ENCODE measurements at regions not wholly inside any gene's neighbourhood (a gene's known extent, or its start where the extent isn't known, plus 50 kb on each side); places are given as distances from the start of the nearest gene placed in this dataset.
"Not testable (repeated sequence)": the region's sequence is repeated elsewhere in the genome, so short reads cannot be mapped to it uniquely, and the experiment has no call there.

DNA sequence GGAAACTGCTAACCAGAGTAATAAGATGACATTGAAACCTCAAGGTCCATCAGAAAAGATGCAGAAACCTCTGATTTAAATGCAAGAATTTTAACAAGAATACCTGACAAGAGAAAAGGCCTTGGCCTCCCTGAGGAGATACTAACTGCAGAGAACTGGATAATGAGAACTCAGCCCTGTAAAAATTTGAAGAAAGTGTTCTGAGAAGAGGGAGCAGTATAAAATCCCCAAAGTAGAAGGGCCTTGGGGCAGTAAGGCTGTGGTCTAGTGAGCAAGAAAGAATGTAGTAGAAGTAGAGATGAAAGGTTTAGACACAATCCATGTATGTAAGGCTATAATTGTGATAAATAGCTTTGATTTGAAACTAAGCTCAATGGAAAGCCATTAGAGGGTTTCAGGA lies 394.1 kb downstream of the ZBBX start:
- no peak for DNase-seq

DNA sequence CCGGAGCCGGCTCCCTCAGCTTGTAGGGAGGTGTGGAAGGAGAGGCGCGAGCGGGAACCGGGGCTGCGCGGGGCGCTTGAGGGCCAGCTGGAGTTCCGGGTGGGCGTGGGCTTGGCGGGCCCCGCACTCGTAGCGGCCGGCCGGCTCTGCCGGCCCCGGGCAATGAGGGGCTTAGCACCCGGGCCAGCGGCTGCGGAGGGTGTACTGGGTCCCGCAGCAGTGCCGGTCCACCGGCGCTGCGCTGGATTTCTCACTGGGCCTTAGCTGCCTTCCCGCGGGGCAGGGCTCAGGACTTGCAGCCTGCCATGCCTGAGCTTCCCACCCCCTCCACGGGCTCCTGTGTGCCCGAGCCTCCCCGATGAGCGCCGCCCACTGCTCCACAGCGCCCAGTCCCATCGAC lies 404.3 kb downstream of the ZBBX start:
- DNase-seq, result not testable (repeated sequence)

DNA sequence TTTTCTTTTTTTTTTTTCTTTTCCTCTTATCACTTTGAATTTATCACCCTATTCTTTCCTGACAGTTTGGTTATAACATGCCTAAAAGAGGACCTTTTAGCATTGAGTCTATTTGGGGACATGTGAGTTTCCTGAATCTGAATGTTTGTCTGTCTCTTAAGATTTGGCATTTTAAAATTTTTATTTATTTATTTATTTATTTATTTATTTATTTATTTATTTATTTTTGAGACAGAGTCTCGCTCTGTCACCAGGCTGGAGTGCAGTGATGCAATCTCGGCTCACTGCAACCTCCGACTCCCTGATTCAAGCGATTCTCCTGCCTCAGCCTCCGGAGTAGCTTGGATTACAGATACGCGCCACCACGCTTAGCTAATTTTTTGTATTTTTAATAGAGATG lies 412.4 kb downstream of the ZBBX start:
- DNase-seq, result not testable (repeated sequence)

DNA sequence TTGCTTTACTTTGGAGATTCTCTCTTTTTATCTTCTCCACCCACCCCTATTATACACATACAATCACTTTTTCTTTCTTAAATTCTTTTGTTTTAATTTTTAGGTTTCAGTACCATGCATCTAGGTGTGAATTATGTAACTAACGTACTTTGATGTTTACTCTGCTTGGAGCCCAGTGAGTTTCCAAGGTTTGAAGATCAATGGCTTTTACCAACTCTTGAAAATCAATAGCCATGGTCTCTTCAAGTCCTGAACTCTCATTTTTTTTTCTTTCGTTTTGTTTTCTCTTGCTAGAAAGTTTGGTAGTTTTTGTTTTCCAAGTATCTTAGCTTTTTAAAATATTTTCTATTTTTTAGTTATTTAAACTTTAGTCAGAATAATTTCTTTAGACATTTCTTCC lies 417.2 kb downstream of the ZBBX start:
- DNase-seq, result no peak

DNA sequence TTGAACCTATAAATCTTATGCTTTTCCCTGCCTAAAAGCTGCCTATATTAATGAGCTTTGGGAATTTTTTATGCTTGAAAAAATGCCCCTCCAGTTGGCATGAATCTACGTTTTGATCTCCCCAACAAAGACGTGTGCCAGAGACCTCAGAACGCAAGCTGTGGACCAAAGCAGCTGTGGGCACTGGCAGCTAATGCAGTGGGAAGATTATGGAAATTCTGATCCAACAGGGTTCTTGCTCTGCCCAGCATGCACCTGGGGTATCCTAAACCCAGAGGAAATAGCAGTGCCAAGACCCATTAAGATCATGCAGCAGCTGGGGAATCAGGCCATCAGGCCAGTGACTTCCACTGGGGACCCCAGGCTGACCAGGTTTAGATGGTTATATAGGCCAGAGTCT lies 423.0 kb downstream of the ZBBX start:
- no peak for DNase-seq

DNA sequence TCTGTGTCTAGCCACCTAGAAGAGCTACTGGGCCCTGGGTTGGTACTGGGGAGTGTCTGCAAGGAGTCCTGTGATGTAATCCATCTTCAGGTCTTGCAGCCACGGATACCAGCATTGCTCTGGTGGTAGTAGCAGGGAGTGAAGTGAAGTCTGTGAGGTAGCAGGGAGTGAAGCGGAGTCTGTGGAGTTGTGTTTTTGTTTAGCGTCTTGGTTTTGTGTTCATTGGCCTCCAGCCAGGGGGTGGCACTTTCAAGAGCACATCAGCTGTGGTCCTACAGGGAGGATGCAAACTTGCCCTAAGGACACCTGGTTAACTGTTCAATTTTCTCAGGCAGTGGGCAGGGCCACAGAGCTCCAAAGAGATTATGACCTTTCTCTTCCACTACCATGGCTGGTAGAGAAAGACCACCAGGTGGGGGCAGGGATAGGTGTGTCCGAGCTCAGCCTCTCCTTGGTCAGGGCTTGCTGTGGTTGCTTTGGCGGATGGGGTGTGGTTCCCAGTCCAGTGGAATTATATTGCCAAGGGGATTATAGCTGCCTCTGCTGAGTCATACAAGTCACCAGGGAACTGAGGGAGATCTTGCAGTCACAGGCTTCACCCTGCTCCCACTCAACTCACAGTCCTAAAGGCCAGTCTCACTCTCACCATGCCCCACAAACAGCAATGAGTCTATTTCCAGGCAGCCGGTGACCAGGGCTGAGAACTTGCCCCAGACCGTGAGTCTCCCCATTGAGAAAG lies 424.7 kb downstream of the ZBBX start:
- no peak for DNase-seq

DNA sequence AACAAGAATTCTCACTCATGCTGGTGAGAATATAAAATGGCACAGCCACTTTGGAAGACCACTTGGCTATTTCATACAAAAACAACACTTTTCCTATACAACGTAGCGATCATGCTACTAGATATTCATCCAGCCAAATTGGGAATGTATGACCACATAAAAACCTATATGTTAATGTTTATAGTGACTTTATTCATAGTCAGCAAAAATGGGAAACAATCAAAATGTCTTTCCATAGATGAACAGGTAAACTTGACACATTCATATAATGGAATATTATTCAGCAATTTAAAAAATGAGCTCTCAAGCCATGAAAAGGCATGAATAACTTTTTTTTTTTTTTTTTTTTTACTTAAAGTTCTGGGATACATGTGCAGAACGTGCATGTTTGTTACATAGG lies 445.2 kb downstream of the ZBBX start:
- DNase-seq, result no peak

DNA sequence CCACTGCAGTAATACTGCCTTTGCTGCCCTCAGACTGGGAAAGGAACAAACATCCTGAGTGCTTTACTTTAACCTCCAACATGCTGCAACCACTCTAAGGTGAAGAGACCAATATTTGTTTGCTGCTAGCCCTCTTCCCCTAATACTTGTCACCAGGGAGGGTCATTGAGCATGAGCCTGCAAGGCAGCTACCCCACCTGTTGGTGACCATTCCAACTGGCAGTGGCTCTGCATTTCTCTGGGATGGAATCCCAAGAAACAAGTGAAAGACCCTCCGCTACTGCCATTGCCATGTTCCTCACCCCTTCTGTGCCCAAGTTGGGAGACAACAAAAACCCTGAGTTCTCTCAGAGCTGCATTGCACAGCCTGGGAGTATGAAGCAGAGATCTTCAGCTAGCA lies 462.7 kb downstream of the ZBBX start:
- DNase-seq, result no peak

DNA sequence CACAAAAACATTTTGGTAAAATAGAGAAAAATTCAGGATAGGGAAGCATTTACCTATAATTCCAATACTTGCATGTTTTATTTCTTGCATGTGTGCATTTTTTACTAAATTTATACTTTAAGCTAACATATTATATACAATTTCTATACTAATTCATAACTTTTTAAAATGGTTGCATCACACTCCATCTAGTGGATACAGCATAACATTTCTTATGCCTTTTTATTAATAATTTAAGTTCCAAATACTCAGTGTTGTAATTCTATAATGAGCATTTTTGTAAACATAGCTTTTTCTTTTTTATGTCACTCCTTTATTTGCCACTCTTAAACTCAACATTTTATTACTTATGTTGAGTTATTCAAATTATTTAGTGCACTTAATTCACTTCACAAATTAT lies 477.7 kb downstream of the ZBBX start:
- DNase-seq, result no peak

DNA sequence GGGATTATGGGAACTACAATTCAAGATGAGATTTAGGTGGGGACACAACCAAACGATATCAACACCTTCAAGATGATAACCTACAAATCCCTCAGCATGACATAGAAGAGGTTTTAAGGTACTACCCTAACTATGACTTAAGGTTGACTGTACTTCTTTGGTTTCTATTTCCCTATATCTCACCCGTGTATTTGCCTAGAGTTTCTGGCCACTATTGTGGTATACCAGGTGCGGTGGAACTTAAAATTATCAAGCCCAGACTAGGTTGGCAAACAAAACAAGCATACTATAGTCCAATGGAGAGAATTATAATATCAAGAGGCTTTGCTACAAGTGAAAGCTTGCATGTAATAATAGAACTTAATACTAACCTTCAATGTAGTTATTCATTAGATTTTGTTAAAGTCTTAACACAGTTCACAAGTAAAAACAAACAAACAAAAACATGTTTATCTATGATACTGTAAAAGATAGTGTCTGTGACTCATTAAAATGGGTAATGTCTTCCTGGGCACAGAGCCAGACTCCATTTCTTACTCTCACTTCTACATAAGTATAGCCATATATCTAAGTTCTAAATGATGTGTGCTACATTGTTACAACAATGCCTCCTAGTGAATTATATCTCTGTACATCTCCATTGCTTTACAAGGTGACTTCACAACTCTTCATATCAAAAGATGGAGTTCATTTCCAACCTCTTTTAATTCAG lies 479.1 kb downstream of the ZBBX start:
- DNase-seq, result no peak

DNA sequence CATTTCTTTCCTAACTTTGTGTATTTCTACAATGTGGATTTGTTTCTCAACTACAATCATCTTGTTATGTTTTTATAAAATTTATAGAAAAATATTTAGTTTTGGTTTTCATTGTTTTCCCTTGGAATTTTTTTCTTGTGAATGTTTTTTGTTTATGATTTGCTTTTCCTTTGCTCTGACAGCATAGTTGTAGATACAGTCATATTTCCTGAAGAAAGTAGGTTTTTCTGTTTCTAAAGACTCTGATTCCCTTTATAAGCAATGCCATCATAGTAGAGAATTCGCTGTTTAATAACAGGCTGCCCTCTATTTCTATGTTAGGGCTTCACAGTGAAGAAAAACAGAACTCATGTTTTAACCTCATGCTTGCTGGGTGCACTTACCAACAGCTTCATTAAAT lies 482.3 kb downstream of the ZBBX start:
- no peak for DNase-seq

DNA sequence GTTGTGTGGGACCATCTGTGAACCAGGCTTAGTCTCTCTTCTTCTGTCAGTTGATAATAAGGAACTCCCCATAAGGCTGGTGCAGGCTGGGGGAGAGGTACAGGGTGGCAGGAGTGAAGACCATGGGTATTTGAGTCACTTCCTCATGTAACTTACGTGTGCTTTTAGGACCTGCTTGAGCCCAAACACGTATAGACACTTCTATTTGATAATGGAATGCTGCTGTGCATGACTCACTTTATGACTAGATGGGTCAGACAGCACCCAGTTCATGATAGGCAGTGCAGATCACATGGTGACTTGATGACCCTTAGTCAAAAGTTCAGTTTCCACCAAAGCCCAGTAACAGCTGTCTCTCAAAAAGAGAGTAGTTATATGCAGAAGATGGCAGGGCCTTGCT lies 490.9 kb downstream of the ZBBX start:
- no peak for DNase-seq

DNA sequence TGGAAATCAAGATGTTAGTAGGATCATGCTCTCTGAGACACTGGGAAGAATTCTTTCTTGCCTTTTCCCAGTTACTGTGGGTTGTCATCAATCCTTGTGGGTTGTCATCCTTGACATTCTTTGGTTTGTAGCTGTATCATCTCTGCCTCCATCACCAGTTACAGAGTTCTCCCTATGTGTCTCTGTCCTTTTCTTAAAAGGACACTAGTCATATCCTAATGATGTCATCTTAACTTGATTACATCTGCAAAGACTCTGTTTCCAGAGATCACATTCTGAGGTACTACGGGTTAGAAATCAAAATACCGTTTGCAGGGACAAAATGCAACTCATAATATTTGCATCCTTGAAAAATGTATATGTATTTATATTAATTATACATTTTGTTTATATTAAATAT lies 500.4 kb downstream of the ZBBX start:
- DNase-seq, result no peak

DNA sequence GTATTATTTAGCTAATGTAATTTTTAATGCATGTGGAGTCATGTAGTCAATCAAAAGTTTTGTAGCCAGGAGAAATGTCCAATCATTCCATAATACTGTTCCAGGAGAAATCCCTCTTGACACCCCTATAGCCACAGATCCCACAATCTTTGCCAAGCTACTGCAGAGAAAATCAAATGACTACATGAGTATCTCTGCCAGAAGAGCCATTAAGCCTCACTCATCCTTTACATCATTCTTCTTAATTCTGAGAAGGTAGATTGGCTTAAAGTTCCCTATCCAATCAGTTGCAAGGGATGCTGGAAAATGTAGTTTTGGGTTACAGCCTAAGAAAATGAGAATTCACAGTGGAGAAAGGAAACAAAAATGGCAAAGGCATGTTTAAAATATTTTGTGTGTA lies 502.1 kb downstream of the ZBBX start:
- DNase-seq, result no peak

DNA sequence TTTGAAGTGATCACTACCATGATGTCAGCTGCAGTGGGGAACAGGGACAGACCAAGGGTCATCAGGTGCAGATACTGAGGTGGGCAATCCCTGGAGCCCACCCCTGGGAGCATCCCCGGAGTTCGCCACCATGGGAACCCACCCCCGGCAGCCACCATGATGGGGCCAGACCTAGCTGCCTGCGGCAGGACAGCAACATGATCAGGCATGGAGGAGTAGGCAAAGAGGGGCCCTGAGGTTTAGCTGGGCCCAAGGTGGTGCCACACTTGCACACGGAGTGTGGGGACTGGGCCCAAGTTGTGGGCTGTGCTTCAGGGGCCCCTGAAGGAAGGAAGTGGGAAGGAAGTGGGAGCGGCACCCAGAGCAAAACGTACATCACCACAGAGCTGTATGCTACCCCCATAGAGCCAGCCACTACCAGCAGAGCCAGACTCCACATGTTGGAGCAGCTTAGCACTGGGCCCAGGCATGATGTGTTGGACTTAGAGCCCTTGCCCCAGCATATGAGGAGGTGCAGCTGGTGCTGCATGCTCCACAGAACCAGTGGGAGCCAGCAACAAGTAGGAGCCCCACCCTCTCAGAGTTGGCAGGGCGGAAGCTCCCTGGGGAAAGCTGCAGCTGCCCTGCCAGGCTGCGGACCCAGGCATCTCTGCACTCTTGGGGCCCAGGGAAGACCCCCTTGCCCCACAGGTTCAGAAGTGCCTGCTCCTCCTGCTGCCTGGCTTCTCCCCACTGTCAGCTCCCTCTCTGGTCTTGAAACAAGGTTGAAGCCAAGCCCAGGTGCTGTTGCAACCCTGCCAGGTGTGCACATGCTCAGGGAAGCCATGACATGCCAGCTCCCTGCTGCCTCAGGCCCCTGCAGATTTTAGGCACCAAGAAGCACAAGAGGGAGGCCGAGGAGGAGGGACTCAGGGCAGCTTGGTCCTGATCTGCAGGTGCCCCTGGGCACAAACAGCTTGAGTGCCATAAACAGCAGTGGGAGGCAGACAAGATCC lies 515.3 kb downstream of the ZBBX start:
- no peak for DNase-seq

DNA sequence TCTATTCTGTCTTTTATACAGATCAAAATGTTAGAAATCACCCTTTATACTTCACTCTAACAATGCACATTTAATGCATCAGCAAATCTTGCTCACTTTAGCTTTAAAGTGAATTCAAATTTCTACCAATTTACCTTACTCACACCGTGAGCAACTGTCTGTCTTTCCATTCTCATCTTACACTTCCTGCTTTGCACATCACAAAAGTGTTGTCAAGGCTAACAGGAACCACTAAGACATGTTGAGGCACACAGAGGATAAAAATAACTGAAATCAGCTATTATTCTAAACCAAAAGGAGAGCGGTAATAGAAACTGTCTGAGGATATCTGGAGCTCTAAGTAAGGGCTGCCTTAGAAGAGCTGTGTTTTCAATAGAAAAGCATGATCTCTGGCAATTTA lies 519.9 kb downstream of the ZBBX start:
- no peak for DNase-seq

DNA sequence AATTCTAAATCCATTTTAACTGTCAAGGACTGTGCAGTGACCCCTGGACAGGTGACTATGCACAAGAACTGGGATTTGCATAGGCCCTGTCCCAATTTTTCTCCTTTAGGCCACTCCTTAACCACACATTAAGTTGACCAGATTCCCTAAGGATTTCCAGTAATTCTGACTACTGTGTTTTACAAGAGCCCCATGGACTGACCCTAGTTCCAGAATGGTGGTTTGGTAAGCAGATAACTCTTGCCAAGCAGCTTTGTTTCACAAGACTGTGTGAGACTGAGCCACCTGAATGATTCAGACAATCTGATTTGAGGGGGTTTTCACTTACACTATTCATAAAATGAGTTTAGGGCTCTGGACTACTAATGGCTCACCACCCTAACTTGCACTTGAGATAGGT lies 535.8 kb downstream of the ZBBX start:
- DNase-seq, result no peak

DNA sequence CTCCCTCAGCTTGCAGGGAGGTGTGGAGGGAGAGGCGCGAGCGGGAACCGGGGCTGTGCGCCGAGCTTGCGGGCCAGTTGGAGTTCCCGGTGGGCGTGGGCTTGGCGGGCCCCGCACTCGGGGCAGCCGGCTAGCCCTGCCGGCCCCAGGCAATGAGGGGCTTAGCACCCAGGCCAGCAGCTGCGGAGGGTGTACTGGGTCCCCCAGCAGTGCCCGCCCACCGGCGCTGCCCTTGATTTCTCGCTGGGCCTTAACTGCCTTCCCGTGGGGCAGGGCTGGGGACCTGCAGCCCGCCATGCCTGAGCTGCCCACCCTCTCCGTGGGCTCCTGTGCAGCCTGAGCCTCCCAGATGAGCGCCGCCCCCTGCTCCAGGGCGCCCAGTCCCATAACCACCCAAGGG lies 537.3 kb downstream of the ZBBX start:
- not testable (repeated sequence) for DNase-seq

DNA sequence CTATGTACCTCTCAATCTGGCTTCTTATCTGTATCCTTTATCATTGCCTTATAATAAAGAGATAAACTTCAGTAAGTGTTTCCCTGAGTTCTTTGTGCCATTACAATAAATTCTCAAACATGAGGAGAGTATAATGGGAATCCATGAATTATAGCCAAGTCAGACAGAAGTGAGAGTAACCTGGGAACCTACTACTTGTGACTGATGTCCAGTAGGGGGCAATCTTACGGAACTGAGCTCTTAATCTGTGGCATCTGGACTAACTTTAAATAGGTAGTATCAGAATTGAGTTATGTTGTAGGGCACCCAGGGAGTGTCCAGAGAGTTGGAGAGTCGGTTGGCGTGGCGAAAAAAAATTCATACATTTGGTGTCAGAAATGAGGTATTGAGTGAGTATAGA lies 542.6 kb downstream of the ZBBX start:
- DNase-seq, result peak; percentile 30 to 33 (median 33)

DNA sequence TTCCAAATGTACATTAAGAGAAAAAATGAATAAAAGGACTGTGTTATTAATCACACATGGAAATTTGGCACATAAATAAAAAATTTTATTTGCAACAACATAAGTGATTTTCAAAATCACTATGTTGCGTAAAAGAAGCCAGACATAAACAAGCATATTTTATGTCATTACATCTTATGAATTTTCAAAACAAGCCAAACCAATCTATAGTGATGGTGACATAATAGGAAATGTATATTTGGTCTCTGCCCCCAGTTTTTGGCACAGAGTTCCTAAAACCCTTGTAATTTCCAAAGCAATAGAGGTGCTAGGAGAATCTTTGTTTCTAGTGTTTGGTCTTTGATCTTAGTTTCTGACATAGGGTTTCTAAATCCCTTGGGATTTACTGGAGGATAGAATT lies 543.3 kb downstream of the ZBBX start:
- no peak for DNase-seq

DNA sequence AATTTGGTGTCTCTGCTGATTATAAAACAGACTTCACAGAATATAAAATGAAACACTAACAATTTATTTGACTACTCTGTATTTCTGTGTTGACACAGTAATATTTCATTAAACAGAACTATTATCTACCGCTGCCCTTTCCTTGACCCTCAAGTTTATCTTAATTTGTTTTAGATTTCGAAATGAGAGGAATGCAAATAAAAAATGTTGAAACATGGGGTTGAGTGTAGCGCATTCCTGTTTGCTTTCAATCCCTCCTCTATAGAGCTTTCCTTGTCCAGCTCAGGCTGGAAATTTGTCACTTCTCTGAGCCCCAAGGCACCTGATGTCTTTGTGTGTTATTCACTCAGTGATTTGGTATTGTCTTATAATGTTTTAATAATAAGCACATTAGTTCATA lies 550.2 kb downstream of the ZBBX start:
- no peak for DNase-seq

DNA sequence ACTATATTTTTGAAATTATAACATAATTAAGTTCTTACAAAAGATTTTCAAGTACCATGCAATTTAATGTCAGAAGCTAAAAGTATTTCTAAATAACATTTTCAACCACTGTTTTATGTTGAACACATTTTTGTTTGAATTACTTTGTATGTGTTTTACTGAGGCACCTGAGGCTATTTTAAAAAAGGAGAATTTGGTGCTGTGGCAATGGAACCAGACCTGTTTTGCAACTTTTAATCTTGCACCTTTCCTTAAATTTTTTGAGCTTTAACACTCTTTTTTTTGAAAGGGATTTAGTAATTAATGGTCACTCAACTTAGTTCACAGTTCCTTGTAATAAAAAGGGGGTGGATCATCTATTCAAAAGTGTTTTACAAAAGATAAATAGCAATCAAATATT lies 561.6 kb downstream of the ZBBX start:
- DNase-seq, result no peak

DNA sequence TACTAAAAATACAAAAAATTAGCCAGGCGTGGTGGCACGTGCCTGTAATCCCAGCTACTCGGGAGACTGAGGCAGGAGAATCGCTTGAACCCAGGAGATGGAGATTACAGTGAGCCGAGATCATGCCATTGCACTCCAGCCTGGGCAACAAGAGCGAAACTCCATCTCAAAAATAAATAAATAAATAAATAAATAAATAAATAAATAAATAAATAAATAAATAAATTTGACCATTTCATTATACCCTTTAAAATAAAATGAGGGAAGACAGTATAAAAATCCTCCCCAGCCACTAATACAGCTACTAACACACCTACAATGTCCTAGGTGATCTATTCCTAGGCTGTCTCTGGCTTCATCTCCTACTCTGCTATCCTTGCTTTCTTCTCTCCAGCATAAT lies 562.8 kb downstream of the ZBBX start:
- DNase-seq, result not testable (repeated sequence)

All from suppressor macrophage treated with lipopolysaccharide for 1 hour (primary cell).